ENCODE measurements at regions not wholly inside any gene's neighbourhood (a gene's known extent, or its start where the extent isn't known, plus 50 kb on each side); places are given as distances from the start of the nearest gene placed in this dataset.

- ATAC-seq (ENCODE audit: low FRiP score): no peak
- TF ChIP-seq CTCF (IDR thresholded peaks at IDR 0.05): no peak
- no peak for DNase-seq (ENCODE audit: low spot score)
Observed at GRCh38 chr5:142486581-142486980, 161.8 kb upstream of the SPRY4 start.

- no peak for DNase-seq (ENCODE audit: low spot score)
- no peak for ATAC-seq (ENCODE audit: low FRiP score)
- TF ChIP-seq CTCF (IDR thresholded peaks at IDR 0.05): no peak
Observed at GRCh38 chr5:142486020-142486419, 161.2 kb upstream of the SPRY4 start.

- DNase-seq (ENCODE audit: low spot score) (no peak), ATAC-seq (ENCODE audit: low FRiP score) (no peak)
- no peak for TF ChIP-seq CTCF (IDR thresholded peaks at IDR 0.05)
Observed at GRCh38 chr5:142484821-142485387, 160.1 kb upstream of the SPRY4 start.

- no peak for TF ChIP-seq CTCF (IDR thresholded peaks at IDR 0.05)
- DNase-seq (ENCODE audit: low spot score) (no peak), ATAC-seq (ENCODE audit: low FRiP score) (no peak)
Observed at GRCh38 chr5:142482207-142482606, 157.4 kb upstream of the SPRY4 start.

GRCh38 chr5:142481410-142481809 is 156.6 kb upstream of the SPRY4 start:
- ATAC-seq (ENCODE audit: low FRiP score) (no peak), DNase-seq (ENCODE audit: low spot score) (no peak)
- TF ChIP-seq CTCF (IDR thresholded peaks at IDR 0.05): no peak

GRCh38 chr5:142479854-142480519 is 155.2 kb upstream of the SPRY4 start:
- ATAC-seq (ENCODE audit: low FRiP score) (no peak), DNase-seq (ENCODE audit: low spot score) (no peak)
- TF ChIP-seq CTCF (IDR thresholded peaks at IDR 0.05): no peak

- ATAC-seq (ENCODE audit: low FRiP score): no peak
- no peak for TF ChIP-seq CTCF (IDR thresholded peaks at IDR 0.05)
Observed at GRCh38 chr5:142479150-142479549, 154.3 kb upstream of the SPRY4 start.

More at GRCh38 chr5:142479150-142479549, 154.3 kb upstream of the SPRY4 start:
- DNase-seq (ENCODE audit: low spot score): no peak

All from omental fat pad (tissue), 3 donors.